Endothelial cell (in vitro differentiated cells): ENCODE measurements at regions not wholly inside any gene's neighbourhood (a gene's known extent, or its start where the extent isn't known, plus 50 kb on each side); places are given as distances from the start of the nearest gene placed in this dataset.

Source experiments
- DNase-seq: peaks from one replicate; pipeline ENCODE4 v3.0.0; 2021; ENCODE audit warnings: low spot score
- H3K27ac Mint-ChIP-seq: one replicate; pipeline ENCODE4 v1.8.0; 2021; ENCODE audit warnings: mixed read lengths, inconsistent platforms; ENCODE audit not compliant: unreplicated experiment
- H3K27me3 Mint-ChIP-seq: one replicate; pipeline ENCODE4 v1.8.0; 2021; ENCODE audit warnings: mild to moderate bottlenecking, moderate library complexity, mixed read lengths, inconsistent platforms; ENCODE audit not compliant: unreplicated experiment
- H3K36me3 Mint-ChIP-seq: one replicate; pipeline ENCODE4 v1.8.0; 2021; ENCODE audit warnings: mild to moderate bottlenecking, low read depth, mixed read lengths, inconsistent platforms; ENCODE audit not compliant: unreplicated experiment
- H3K4me1 Mint-ChIP-seq: one replicate; pipeline ENCODE4 v1.8.0; 2021; ENCODE audit warnings: mild to moderate bottlenecking, mixed read lengths, inconsistent platforms; ENCODE audit not compliant: unreplicated experiment
- H3K4me3 Mint-ChIP-seq: one replicate; pipeline ENCODE4 v1.8.0; 2021; ENCODE audit warnings: mild to moderate bottlenecking, mixed read lengths, inconsistent platforms; ENCODE audit not compliant: unreplicated experiment
- H3K9me3 Mint-ChIP-seq: one replicate; pipeline ENCODE4 v1.8.0; 2021; ENCODE audit warnings: mixed read lengths, inconsistent platforms; ENCODE audit not compliant: unreplicated experiment
- CTCF ChIP-seq: fragments of 200-600 bp; sonication (generic); IDR thresholded peaks from one replicate; pipeline ENCODE4 v1.5.0; 2021; ENCODE audit warnings: antibody characterized with exemption; ENCODE audit not compliant: unreplicated experiment

- TF ChIP-seq CTCF, result no peak
- no peaks in the 10 kb centered on the region for H3K27me3 Mint-ChIP-seq
- H3K36me3 Mint-ChIP-seq, result peaks cover 6% of the 10 kb centered on the region
- DNase-seq, result no peak
- no peak overlapping the region for H3K4me3 Mint-ChIP-seq
- no peak overlapping the region for H3K27ac Mint-ChIP-seq
- no peaks in the 10 kb centered on the region for H3K4me1 Mint-ChIP-seq
- peaks cover 16% of the 10 kb centered on the region for H3K9me3 Mint-ChIP-seq
These were observed 778.0 kb upstream of the NECTIN3 start for GRCh38 chr3:110293660-110294059.

- H3K27ac Mint-ChIP-seq, result no peak overlapping the region
These were observed 774.7 kb upstream of the NECTIN3 start for GRCh38 chr3:110296885-110297284.

GRCh38 chr3:110301781-110302180 is 769.8 kb upstream of the NECTIN3 start:
- no peak for DNase-seq
- H3K9me3 Mint-ChIP-seq, result no peaks in the 10 kb centered on the region

More at GRCh38 chr3:110296885-110297284, 774.7 kb upstream of the NECTIN3 start:
- no peaks in the 10 kb centered on the region for H3K27me3 Mint-ChIP-seq
- peaks cover 6% of the 10 kb centered on the region for H3K36me3 Mint-ChIP-seq
- no peak for TF ChIP-seq CTCF
- no peak overlapping the region for H3K4me3 Mint-ChIP-seq
- DNase-seq, result no peak
- no peaks in the 10 kb centered on the region for H3K4me1 Mint-ChIP-seq
- peaks cover 16% of the 10 kb centered on the region for H3K9me3 Mint-ChIP-seq

GRCh38 chr3:110307065-110307809 is 764.4 kb upstream of the NECTIN3 start:
- Mint-ChIP-seq H3K36me3 (no peaks in the 10 kb centered on the region), H3K4me1 (no peaks in the 10 kb centered on the region), H3K4me3 (no peak overlapping the region), H3K27me3 (no peaks in the 10 kb centered on the region), H3K27ac (no peak overlapping the region), H3K9me3 (no peaks in the 10 kb centered on the region)
- DNase-seq, result no peak
- no peak for TF ChIP-seq CTCF

More at GRCh38 chr3:110301781-110302180, 769.8 kb upstream of the NECTIN3 start:
- no peak overlapping the region for H3K4me3 Mint-ChIP-seq
- no peak for TF ChIP-seq CTCF
- no peaks in the 10 kb centered on the region for H3K27me3 Mint-ChIP-seq
- no peaks in the 10 kb centered on the region for H3K36me3 Mint-ChIP-seq
- H3K27ac Mint-ChIP-seq, result no peak overlapping the region
- no peaks in the 10 kb centered on the region for H3K4me1 Mint-ChIP-seq

- Mint-ChIP-seq H3K4me1 (no peaks in the 10 kb centered on the region), H3K27me3 (no peaks in the 10 kb centered on the region), H3K9me3 (no peaks in the 10 kb centered on the region), H3K36me3 (no peaks in the 10 kb centered on the region), H3K4me3 (no peak overlapping the region), H3K27ac (no peak overlapping the region)
- no peak for TF ChIP-seq CTCF
- DNase-seq, result no peak
These were observed 760.1 kb upstream of the NECTIN3 start for GRCh38 chr3:110311541-110311940.
